Left renal cortex interstitium (tissue), 4 donors: ENCODE measurements at regions not wholly inside any gene's neighbourhood (a gene's known extent, or its start where the extent isn't known, plus 50 kb on each side); places are given as distances from the start of the nearest gene placed in this dataset.
"Not testable (repeated sequence)": the region's sequence is repeated elsewhere in the genome, so short reads cannot be mapped to it uniquely, and the experiment has no call there.

ENCODE experiments used
- DNase-seq, 4 donors: peaks; one replicate each; pipeline ENCODE4 v3.0.0-alpha.2; 2013; ENCODE audit warnings: low read depth in 4 of 4, low spot score in 2 of 4, missing footprints in 1 of 4

DNA sequence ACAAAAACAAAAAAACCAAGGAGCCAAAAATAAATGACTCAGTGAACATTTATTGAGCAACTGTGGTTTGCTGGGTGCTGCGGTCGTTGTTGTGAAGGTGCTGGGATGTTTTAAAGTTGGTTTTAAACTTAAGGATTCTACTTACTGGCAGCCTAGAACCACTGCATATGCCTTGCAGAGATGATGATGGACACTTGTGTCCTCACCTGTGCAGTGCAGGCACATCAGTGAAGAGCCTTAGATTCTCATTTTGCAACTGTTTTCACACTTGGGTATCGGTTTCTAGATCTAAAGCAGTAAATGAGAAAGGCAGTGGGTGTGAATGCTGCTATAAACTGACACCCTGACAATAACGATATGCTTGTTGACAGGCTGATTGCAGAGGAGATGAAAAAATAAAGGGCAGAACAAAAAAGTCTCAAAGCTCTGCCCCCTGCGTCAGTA, 68.8 kb downstream of the UTRN start:
- no peak for DNase-seq

DNA sequence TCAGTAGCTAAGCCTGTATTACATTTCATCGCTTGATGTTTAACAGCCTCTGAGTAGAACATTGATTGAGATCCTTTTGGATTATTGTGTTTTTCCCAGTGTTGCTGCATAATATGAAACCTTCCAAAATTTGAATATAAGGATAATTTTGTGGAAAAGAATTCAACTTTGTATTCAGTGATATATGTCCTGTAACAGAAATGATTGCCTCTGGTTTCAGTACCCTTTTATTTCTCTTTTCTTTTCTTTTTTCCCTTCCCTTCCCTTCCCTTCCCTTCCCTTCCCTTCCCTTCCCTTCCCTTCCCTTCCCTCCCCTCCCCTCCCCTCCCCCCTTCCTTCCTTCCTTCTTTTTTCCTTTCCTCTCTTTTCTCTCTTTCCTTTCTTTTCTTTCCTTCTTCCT, 74.6 kb downstream of the UTRN start:
- DNase-seq = no peak

DNA sequence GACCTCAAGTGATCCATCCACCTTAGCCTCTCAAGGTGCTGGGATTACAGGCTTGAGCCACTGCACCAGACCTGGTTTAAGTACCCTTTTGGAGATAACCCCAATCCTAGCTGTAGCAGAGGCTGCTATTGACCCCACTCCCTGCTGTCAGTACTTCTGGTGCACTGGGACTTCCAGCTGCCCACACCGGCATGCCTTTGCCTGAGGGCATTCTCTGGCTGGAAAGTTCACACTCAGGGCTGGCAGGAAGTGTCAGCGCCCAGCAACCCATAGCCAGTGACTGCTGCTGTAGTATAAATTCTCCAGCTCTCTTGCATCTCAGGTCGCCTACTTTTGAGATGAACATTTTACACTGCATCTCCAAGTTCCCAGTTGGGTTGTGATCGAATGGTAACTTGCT, 75.3 kb downstream of the UTRN start:
- no peak for DNase-seq

DNA sequence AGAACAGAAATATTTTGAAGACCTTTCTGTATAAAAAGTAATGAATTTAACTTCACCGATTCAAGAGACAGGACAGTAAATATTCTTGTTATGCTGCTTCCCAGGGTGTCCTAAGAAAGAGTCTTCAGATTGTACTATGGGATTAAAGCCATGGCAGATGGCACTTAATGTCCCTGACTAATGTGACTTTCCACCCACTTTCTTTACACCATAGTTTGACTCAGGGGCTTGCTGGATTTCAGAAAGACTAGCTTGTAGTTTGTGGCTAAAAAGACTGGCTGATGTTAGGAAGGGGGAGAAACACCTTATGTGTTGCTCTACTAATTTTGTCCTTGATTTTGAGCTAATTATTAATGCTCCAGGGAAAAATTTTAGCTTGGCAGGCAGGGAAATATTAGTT, 75.9 kb downstream of the UTRN start:
- no peak for DNase-seq

DNA sequence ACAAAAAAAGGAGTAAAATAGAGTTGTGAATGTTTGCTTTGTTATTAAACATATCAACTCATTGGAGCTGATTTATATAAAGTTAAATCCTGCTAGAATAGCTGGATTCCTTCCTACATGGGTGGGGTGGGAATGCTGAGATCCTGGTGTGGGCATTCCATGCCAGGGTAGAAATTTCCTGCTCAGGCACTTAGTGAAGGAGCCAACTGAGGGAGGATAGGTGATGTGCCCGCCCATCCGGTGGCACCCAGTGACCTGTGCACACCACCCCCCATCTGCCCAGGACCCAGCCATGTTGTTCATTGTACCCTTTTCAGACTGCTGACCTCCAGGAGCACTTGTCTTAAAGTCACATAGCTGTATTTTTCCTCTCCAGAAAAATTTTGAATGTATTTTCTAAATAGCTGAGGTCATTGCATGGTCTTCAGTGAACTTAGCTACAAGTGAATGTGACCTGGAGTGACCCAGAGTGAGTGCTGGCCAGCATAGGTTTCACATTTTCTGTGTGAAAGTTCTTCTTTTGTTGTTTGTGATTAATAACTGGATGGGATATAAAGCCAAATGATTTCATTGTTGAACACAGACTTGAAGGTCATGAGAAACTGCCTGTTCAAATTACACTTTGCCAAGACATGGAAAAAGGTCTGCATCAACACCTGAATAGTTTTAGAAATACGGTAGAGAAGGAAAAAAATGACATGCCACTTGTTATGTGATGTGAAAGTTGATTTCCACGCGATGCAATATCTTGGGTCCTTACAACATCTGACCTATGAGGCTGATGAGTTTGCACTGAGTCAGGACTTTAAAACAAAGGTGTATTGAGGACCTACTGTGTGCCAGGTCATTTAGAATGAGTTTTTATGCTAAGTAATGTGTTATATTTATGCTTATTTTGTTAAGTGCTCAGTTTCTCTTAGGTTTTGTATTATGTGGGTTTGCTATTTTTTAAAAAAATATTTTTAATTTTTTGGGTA, 77.2 kb downstream of the UTRN start:
- DNase-seq = no peak

DNA sequence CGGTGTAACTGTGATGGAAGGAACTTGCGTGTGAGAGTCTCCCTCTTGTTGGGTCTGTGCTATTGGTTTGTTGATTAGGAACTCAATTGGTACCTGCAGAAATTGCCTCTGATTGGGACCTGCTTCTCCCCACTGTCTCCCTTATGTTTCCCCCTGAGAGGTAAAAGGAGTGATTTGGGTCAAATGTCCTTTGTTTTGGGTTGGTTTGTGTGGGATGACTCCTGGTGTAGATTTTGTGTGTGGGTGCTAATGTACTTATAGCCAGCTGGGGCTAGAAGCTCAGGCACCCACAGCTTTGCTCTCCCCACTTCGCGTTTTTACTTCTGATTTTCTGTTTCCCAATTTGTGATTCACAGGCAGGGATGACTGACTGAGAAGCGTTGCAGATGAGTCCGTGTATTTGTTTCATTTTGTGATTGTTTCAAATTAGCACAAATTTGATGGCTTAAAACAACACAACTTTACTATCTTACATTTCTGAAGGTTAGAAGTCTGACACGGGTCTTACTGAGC, 79.1 kb downstream of the UTRN start:
- DNase-seq = no peak

DNA sequence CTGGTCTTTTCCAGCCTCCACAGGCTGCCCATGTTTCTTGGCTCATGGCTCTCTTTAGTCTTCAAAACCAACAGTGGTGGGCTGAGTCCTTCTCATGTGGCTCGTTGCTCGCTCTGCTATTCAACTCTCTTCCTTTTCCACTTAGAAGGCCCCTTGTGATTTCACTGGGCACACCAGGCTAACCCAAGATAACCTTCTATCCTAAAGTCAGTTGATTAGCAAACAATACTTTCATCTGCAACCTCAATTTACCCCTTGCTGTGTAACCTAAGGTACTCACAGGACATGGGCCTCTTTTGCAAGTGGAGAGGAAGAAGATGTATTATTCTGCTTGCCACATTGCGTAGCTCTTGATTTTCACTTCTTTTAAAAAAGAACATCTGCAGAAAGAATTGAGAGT, 79.6 kb downstream of the UTRN start:
- no peak for DNase-seq

DNA sequence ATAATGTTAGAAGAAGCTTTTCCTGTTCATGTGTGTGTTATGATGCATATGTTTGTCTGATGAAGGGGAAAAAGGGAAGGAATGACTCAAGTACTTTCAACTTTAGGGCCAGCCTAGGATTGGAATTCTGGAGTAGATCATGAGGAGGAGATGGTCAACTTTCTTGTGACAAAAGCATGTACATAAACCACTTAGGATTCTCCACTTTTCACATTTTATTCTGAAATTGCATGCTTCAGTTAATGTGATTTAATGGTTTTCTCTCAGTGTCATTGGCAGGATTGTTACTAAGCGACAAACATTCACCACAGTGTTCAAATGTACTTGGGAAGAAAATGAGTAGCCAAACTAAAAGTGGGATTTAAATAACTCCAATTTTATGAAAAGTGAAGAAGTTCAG, 80.1 kb downstream of the UTRN start:
- DNase-seq = no peak

DNA sequence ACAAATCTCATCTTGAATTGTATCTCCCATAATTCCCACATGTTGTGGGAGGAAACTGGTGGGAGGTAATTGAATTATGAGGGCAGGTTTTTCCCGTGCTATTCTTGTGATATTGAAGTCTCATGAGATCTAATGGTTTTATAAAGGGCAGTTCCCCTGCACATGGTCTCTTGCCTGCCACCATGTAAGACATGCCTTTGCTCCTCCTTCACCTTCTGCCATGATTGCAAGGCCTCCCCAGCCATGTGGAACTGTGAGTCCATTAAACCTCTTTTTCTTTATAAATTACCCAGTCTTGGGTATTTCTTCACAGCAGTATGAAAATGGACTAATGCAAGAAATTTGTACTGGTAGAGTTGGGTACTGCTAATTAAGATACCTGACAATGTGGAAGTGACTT, 84.6 kb downstream of the UTRN start:
- DNase-seq = not testable (repeated sequence)

DNA sequence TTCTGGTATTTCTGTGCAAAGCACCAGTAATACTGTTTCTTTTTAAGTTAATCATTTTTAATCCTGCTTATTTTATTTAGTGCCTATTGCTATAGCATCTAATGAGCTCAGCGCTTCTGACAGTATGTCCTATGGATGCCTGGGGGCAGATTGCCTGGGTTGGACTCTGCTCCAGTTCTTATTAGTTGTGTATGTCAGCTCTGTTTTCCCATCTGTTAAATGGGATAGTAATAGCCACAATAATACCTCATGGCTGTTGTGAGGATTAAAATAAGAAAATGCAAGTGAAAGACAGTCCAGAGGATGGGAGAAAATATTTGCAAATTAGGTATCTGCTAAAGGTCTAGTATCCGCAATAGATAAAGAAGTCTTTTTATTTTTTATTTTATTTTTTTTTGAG, 87.0 kb downstream of the UTRN start:
- no peak for DNase-seq

DNA sequence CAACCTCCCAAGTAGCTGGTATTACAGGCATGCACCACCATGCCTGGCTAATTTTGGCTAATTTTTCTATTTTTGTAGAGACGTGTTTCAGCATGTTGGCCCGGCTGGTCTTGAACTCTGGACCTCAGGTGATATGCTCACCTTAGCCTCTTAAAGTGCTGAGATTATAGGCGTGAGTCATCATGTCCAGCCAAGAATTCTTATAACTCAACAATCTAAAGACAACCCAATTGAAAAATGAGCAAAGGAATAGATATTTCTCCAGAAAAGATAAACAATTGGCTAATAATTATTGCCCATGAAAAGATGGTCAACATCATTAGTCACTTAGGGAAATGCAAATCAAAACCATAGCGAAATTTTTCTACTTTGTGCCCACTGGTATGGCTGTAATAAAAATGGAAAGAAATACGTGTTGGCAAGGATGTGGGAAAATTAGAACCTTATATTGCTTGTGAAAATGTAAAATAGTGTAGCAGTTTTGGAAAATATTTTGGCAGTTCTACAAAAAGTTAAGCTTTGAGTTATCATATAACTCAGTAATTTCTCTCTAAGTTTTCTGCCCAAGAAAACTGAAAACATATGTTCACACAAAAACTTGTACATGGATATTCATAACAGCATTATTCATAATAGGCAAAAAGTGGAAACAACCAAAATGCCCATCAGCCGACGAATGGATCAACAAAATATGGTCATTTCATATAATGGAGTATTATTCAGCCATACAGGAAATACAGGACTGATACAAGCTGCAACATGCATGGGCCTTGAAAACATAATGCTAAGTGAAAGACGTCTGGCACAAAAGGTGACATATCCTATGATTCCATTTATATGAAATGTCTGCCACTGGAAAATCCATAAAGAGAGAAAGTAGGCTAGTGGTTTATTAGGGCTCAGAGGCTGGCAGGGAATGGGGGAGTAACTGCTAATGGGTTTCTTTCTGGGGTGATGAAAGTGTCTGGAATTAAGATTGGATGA, 87.8 kb downstream of the UTRN start:
- no peak for DNase-seq

DNA sequence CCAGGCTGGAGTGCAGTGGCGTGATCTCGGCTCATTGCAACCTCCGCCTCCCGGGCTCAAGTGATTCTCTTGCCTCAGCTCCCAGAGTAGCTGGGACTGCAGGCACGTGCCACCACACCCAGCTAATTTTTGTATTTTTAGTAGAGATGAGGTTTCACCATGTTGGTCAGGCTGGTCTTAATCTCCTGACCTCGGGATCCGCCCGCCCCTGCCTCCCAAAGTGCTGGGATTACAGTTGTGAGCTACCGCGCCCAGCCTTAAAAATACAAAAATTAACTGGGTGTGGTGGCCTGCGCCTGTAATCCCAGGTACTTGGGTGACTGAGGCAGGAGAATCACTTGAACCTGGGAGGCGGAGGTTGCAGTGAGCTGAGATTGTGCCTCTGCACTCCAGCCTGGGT, 89.4 kb downstream of the UTRN start:
- DNase-seq = not testable (repeated sequence)

DNA sequence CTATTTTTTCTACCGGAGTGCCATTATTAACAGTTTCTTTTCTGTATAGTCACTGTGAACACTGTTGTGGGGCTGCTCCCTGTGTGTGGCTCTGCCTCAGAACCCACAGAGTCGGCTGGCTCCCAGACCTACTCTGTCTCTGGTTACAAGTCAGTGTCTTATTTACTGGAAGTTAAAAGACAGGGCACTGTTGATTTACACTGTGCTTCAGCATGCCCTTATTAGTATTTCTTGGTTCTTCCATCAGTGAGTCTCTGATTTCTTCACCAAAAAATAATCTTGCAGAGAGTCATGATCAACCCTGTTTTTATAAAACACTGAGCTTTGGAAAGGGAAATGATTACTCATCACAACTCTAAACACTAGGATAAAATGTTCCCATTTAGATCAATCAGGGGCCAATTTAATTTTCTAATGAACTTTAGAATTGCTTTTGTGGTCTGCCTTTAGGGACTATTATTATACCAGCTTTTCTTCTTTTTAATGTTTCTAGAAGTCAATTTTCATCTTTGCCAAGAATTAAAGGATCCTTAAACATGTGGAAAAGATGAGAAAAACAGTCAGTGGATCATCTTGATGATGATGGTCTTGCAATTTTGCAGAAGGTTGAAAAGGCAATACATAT, 92.6 kb downstream of the UTRN start:
- DNase-seq = no peak

DNA sequence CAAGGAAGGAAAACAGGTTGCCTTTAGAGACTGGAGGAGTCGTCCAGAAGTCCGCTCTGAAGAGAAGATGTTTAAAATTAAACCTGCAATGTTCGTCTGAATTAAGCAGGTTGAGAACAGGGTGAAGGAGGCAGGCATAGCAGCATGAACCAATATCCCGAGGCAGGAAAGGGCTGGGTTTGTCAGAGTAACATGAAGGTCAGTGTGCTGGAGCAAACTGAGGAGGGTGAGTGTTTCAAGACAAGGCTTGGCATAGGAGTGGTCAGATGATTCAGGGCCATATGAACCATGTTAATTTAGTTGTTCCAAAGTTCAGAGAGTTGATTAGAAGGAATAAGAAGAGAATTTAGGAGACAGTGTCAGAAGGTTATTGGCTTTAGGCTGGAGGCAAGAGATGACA, 93.3 kb downstream of the UTRN start:
- no peak for DNase-seq

DNA sequence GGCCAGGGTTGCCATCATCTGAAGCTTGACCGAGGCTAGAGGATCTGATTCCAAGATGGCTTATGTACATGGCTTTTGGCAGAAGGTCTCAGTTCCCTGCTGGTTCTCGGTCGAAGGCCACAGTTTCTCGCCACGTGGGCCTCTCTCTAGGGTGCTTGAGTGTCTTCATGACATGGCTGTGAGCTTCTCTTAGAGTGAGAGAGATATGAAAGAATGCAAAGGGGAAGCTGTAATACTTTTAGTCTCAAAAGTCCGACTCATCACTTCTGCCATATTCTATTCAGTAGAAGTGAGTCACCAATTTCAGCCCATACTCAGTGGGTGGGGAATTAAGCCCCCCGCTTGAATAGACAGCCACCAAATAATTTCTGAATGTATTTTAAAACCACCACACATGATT, 94.2 kb downstream of the UTRN start:
- DNase-seq = no peak

DNA sequence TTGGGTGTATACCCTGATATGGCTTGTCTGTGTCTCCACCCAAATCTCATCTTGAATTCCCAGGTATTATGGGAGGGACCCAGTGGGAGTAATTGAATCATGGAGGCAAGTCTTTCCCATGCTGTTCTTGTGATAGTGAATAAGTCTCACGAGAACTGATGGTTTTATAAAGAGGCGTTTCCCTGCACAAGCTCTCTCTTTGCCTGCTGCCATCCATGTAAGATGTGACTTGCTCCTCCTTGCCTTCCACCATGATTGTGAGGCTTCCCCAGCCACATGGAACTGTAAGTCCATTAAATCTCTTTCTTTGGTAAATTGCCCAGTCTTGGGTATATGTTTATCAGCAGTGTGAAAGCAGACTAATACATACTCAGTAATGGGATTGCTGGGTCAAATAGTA, 96.4 kb downstream of the UTRN start:
- not testable (repeated sequence) for DNase-seq

DNA sequence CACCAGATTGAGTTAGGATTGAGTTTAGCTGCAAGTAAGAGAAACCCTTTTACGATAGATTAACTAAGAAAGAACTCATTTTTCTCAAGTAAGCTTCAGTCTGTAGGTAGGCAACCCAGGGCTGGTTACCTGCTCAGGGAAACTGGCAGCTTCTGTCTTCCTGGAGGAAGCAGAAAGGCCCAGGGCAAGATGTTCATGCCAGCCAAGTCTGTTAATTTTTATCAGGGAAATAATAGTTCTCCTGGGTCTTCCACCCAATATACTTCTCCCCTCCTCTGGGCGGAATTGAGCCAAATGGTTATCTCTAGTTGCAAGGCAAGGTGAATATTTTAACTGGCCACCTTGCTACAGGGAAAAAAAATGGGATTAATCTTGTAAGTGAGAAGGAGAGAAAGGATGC, 98.2 kb downstream of the UTRN start:
- no peak for DNase-seq

DNA sequence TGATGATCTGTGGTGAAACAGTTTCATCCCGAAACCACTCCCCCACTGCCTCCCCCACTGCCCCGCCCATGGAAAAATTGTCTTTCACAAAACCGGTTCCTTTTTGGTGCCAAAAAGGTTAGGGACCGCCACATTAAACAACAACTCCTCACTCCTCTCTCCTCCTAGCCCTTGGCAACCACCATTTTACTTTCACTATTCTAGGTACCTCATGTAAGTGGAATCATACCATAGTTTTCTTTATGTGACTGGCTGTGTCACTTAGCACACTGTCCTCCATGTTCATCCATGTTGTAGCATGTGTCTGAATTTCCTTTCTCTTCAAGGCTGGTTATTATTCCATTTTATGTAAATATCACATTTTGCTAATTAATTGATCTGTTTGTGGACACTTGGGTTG, 99.3 kb downstream of the UTRN start:
- no peak for DNase-seq

DNA sequence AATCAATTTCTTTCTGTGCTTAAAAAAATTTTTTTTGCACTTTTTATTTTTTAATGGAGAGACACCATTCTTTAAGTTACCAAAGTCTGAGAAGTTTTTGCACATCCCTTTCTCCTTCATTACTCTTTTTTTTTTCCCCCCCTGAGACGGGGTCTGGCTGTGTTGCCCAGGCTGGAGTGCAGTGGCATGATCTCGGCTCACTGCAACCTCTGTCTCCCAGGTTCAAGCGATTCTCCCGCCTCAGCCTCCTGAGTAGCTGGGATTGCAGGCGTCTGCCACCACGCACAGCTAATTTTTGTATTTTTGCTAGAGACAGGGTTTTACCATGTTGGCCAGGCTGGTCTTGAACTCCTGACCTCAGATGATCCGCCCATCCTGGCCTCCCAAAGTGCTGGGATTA, 104.3 kb downstream of the UTRN start:
- not testable (repeated sequence) for DNase-seq

DNA sequence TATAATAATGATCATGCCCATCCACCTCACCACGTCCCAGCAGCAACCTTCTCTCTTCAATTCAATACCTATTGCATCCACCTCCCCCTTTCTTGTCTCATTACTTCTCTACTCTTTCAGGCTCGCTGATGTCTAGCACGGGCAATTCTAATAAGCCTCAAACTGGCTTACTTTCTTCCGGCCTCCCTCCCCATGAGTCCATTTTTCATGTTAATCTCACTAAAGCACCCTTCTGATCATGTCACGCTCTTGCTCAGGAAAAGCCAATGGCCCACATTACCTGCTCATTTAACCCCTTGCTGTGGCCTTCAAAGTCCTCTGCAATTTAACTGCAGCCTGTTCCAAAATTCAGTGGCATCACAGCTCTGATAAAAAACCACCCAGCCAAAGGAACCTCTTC, 105.1 kb downstream of the UTRN start:
- no peak for DNase-seq

DNA sequence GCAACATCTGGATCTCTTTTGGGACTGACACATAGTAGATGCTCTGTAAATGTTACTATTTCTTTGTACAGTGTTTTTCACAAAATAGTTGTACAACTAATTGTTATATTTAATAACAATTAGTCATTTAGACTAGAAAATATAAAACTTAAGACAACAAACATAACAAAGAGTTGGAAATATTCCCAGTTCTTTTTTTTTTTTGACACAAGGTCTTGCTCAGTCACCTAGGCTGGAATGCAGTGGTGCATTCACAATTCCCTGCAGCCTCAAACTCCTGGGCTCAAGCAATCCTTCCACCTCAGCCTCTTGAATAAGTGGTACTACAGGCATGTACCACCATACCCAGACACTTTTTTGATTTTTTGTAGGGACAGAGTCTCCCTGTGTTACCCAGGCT, 105.8 kb downstream of the UTRN start:
- no peak for DNase-seq
